ENCODE measurements at regions not wholly inside any gene's neighbourhood (a gene's known extent, or its start where the extent isn't known, plus 50 kb on each side); places are given as distances from the start of the nearest gene placed in this dataset.
A peak's percentile ranks its signal among the peaks of the same experiment; 100 is the strongest.

GRCh38 chr2:111652681-111653080 lies 231.3 kb downstream of the ANAPC1 start:
- DNase-seq (ENCODE audit: low spot score), result no peak

GRCh38 chr2:111653103-111653624 lies 230.8 kb downstream of the ANAPC1 start:
- DNase-seq (ENCODE audit: low spot score), result no peak

GRCh38 chr2:111653913-111654312 lies 230.1 kb downstream of the ANAPC1 start:
- DNase-seq (ENCODE audit: low spot score), result no peak

- DNase-seq (ENCODE audit: low spot score), result no peak
These were observed 229.2 kb downstream of the ANAPC1 start for GRCh38 chr2:111654829-111655228.

GRCh38 chr2:111656436-111656835 lies 227.6 kb downstream of the ANAPC1 start:
- DNase-seq (ENCODE audit: low spot score), result no peak

- no peak for DNase-seq (ENCODE audit: low spot score)
These were observed 227.1 kb downstream of the ANAPC1 start for GRCh38 chr2:111656894-111657293.

GRCh38 chr2:111657351-111657975 lies 226.5 kb downstream of the ANAPC1 start:
- no peak for DNase-seq (ENCODE audit: low spot score)

- peak; percentile 70 for DNase-seq (ENCODE audit: low spot score)
These were observed 224.3 kb downstream of the ANAPC1 start for GRCh38 chr2:111659361-111660333.

- no peak for DNase-seq (ENCODE audit: low spot score)
These were observed 223.2 kb downstream of the ANAPC1 start for GRCh38 chr2:111660811-111661210.

GRCh38 chr2:111661286-111661940 lies 222.6 kb downstream of the ANAPC1 start:
- no peak for DNase-seq (ENCODE audit: low spot score)

GRCh38 chr2:111662039-111662770 lies 221.8 kb downstream of the ANAPC1 start:
- peak; percentile 39 for DNase-seq (ENCODE audit: low spot score)

GRCh38 chr2:111662771-111663470 lies 221.1 kb downstream of the ANAPC1 start:
- no peak for DNase-seq (ENCODE audit: low spot score)

- DNase-seq (ENCODE audit: low spot score), result no peak
These were observed 220.3 kb downstream of the ANAPC1 start for GRCh38 chr2:111663471-111664274.

- DNase-seq (ENCODE audit: low spot score), result no peak
These were observed 219.6 kb downstream of the ANAPC1 start for GRCh38 chr2:111664275-111664850.

GRCh38 chr2:111665011-111665410 lies 219.0 kb downstream of the ANAPC1 start:
- DNase-seq (ENCODE audit: low spot score), result no peak

- DNase-seq (ENCODE audit: low spot score), result no peak
These were observed 218.4 kb downstream of the ANAPC1 start for GRCh38 chr2:111665551-111666116.

- no peak for DNase-seq (ENCODE audit: low spot score)
These were observed 217.8 kb downstream of the ANAPC1 start for GRCh38 chr2:111666160-111666559.

GRCh38 chr2:111667001-111667400 lies 217.0 kb downstream of the ANAPC1 start:
- DNase-seq (ENCODE audit: low spot score), result no peak

- peak; percentile 29 for DNase-seq (ENCODE audit: low spot score)
These were observed 216.3 kb downstream of the ANAPC1 start for GRCh38 chr2:111667542-111668273.
